SHP77 (cell line): ENCODE measurements at regions not wholly inside any gene's neighbourhood (a gene's known extent, or its start where the extent isn't known, plus 50 kb on each side); places are given as distances from the start of the nearest gene placed in this dataset.

Experiments used
- DNase-seq, 2 experiments: peaks; one replicate each; lab custom pipeline; 2025; lab: John Stamatoyannopoulos, UW

DNA sequence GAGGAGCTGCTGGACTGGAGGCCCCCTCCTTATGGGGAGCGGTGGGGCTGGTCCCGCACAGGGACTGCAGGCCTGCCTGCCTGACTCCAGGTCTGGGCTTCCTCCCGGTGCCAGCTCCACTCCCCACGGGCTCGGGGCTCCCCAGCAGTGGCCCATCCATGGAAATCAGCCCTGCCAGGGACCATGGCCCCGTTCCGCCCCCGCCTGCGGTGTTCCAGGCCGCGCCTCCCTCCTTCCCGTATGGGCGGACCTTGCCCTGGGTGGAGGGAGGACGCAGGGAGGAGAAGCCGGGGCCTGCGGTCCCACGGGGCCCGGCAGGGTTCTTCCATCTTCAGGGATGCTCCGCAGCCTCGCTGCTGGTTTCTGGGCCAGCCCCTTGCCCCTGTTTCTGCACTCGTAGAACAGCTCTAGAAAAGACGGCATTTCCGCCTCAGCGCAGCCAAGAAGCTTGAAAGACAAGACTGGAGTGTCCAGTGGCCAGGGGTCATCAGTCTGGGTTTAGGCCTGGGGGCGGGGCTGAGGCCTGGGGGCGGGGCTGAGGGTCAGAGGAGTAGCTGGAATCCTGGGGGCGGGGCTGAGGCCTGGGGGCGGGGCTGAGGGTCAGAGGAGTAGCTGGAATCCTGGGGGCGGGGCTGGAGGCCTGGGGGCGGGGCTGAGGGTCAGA, 1330.6 kb downstream of the BRD1 start:
- no peak for DNase-seq

DNA sequence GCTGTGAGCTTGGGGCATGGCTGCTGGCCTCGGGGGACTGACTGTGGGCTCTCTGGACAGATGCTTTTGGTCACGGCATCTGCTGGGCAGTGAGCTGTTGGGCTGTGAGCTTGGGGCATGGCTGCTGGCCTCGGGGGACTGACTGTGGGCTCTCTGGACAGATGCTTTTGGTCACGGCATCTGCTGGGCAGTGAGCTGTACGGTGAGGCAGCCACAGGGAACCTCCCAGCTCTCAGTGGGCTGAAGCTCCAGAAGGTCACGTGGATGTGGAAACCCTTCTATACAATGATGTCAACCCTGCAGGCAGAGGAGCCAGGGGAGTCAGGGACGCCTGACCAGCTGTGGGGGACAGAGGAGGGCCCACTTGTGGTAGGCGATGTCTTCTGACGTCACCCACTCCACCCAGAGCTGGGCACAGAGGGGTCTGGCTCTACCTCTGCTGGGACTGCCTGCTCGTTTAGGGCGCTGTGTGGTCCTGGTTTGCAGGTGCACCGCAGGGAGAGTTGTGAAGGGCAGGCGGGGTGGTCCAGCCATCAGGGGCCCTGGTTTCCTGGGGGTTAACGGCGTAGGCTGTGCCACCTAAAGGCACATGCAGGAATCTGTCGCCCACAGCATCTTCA, 1331.3 kb downstream of the BRD1 start:
- no peak for DNase-seq

DNA sequence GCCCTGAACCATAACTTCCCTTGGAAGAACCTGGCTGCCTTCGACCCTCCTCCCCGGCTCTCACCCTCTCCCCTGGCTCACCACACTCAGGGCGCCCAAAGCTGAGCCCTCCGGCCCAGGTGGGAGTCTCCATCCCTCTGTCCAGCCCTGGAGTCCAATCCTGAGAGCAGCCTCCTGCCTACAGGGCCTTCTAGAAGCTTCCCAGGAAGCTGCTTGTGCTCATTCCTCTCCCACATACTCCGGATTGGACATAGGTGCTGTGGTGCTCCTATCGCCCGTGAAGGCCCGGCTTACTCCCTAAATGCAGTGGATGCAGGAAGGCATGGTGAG, 1332.0 kb downstream of the BRD1 start:
- no peak for DNase-seq

DNA sequence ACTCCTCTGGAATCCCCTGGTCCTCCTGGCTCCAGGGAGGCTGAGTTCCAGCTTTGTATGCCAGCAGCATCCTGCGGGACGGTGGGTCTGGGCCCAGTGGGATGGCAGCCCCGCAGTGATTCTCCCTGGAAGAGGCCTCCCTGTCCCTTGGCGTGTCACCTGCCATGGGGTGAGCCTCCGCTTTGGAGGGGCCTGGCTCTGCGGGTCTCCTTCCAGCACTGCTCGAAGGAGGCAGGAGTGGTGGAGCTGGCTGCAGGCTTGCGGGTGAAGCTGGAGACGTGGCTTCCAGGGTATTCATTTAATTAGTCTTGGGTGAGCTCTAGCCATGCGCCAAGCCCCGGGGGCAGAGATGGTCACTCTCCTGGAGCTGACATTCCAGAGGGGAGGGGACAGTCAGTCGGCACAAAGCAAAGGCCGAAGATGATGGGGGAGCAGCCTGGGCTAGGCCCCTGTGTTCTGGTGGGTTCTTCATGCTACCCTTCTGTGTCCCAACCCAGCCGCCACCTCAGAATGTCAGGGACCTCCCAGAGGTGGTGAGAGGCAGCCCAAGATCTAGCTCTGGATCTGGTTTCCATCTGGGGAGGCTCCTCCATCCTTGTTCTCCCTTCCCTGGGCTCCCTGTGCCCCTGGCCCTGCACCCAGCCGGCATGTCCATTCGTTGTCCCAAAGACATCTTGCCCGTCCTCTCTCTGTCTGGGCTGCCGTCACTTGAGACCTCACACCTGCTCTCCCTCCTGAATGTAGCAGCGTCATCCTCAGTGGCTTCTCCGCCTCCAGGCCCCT, 1332.5 kb downstream of the BRD1 start:
- DNase-seq: no peak

DNA sequence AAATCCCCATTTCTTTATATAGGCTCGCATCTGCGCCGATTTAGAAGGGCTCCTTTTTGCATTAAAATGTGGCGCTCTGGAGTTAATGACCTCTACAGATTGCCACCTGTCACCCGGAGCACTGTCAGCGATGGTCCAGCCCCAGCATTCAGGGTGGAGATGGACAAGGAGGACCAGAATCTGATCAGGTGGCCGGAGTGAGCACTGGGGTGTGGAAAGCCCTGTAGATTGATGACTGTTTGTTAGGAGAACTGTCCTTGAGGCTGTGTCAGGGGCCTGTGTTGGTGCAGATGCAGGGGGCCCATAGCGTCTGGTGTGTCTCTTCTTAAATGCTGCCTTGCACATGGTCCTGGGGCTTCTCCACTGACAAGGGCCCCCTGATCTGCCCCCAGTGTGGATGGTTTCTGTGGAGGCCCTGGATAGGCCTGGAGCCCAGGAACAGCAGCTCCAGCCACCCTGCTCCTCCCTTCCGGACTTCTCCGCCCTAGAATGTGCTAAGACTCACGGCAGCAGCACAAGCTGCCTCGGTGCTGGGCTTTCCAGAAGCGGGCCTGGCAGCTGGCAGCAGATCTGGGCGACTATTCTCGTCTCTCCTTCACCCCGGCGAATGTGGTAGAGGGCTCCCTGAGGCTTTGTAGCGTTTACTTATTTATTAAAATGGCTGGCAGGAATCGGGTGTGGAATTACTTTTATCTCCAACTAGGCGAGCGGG, 1333.3 kb downstream of the BRD1 start:
- no peak for DNase-seq

DNA sequence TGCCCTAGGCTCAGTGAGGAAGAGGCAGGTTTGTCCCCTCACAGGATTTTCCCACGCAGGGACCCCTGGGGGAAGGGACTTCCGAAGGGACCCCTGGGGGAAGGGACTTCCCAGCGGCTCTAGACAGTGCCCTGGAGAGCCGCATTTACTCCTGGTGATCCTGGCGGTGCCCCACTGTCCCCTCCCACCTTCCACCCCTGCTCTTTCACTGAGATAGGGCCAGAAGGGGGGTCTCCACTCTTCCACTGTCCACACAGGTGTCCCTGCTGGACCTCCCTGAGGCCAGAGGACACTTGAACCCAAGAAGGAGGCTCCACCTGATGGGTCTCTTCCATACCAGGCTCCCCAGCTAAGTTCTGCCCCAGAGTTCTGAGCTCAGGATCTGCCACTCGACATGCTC, 1333.9 kb downstream of the BRD1 start:
- no peak for DNase-seq

DNA sequence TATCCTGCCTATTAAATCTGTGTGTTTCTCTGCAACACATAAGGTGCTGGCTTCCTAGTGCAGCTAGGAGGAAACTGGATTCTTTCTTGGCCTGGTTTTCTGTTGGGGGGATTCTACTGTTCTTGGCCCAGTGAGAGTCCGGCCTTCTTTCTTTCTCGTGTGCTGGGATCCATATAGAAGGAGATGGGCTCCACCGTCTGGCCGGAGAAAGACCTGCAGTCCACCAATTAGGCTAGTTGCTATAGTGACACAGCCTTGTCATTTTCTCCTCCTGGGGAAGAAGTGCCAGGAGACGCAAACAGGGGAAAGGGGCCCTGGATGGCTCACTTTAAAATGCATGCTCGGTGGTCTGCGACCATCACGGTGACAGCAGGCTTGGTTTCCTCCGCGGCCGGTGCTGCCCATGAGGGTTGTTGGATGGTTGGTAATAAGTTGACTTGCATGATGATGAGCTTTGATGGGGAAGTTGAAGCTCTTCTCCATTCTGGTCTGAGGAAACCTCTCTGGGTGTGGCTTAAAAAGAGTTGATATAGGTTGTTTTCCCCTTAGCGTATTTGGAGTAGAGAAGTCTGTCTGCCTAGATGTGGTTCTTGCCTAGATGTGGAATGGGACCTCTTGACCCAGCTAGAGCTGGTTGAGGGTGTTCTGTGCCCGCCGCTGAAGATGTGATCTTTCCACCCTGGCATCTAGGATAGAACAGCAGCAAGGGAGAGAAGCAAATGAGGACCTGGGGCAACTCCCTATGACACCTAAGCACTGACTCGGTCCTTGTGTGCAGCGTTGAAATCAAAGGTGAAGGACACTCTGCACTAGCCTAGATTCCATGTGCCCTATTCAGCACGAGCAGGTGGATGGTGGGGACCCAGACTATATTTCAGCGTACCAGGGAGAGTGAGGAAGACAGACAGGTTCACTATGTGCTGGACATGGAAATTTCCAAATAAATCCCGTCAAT, 1335.0 kb downstream of the BRD1 start:
- DNase-seq: peak; percentile 69 to 80

DNA sequence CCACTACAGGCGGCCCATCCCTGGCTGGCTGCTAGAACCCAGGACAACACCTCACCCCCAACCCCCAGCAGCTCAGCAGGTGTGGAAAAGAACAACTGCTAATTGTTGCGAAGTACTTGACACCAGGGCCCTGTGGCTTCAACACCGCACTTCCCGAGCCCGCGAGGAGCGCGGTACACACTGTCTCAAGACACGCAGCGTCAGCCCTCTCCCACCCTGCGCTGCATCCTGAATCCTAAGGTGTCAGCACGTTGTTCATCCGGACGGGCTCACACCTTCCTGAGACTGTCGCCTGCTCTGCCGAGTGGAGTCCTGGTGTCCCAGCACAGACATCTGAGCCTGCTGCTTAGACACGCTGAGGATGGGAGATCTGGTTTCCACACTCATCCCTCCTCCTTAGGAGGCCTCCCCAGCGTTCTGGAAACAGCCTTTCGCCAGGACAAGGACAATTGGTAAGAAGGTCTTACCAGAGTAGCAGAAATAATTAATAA, 1336.2 kb downstream of the BRD1 start:
- no peak for DNase-seq

DNA sequence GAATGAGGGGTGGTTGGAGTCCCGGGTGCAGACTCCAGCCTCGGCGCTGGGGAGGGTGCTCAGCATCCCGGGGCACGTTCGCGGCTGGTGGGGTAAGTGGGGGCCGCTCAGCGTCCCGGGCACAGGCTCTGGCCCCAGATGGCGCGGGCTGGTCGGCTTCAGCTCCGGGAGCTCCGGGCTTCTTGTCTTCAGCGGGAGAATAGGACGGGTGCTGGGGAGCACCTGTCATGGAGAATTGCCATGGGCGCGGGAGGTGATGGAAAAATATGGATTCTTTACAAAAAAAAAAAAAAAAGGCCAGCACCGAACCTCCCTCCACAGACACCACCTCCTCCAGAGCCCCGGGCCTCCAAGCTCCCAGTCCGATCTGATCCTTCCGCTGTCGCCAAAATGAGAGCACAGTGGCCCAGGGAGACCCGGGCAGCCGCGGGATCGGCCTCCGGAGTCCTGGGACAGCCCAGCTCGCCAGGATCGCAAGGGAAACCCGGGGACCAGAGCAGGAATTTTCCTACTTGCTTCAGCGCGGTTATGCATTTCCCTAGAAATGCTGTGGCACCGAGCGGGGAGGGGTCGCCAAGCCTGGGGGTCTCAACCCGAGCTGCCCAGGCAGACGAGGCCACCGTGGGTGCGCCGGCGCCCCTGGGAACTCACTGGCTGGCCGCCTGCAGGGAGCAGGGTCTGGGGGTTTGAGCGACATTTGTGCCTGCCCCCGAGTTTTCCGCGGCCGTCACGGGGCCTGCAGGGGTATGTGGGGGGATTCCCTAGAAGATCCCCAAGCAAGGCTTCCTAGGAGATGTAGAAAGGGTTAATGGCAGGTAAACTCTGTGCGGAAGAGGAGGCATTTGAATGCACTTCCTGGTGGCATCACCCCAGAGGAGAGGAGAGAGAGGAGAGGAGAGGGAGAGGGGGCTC, 1336.9 kb downstream of the BRD1 start:
- DNase-seq: no peak

DNA sequence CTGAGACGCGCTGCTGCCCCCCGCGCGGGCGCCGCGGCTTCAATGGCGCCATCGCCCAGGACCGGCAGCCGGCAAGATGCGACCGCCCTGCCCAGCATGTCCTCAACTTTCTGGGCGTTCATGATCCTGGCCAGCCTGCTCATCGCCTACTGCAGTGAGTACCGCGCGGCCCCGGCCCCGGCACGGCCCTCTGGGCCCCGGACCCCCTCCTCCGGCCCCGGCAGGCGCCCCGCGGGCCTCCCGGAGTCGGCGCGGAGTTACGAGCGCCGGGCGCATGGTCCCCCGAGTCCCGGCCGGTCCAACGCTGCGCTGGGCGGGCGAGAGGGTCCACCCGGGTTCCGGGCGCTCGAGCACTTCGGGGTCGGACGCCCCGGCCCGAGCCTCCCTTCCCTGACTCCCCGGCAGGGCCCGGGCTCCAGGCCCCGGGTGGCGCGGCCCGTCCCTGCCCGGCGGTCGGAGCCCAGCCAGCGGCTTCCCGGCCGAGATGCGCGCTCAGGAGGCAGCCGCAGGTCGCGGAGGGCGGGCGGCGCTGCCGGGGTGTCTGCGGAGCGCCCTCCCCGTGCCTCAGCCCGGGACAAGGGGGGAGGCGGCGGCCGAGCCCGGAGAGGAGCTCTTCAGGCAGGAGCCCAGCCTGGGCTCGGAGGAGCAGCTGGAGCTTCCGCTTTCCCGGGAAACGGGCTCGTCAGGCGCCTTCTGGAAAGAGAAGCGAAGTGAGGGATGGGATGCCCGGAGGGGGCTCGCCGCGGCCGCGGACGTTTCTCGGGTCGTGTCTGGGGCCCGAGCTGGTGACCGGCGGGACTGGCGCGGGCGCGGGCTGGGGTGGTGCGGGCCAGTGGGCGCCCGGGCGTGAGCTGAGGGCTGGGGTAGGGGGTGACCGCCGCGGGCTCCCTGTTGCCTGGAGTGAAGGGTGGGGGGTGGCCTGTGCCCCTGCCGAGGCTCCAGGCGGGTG, 1337.8 kb downstream of the BRD1 start:
- no peak for DNase-seq

DNA sequence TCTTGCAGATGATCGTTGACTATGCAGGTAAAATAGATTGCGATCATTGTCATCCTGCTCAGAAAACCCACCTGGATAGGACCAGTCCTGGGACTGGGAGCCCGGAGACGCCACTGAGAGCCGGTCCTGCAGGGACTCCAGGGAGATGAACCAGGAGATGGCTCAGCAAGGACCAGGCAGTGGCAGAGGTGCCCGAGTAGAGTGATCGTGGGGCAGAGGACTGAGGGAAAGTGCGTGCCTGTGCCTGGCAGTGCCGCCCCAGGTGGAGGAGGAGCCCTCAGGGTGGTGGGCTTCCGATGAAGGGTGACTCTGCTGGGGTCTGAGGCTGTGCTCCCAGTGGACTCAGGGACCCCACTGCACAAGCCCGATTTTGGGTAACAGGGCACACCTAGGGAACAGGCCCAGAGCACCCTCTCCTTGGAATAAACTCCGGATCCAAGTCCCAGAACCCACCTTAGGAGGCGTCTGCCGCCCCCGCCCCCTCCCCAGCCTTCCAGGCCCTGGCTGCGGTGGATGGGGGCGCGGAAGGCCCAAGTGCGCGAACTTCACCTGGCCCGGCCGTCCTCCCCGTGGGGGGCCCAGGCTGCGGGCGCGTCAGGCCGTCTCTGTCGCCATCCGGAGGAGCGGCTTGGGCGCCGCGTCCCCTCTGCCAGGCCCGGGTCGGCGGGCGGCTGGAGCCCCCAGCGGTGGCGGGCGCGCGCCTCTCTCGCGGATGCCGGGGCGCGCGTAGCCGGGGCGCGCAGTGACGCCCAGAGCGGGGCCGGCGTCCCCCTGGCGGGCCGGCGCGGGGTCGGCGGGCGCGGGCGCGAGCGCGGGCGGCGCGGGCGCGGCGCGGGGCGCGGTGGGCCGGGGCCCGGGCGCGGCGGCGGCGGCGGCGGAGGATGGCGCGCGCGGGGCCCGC, 1338.8 kb downstream of the BRD1 start:
- no peak for DNase-seq

DNA sequence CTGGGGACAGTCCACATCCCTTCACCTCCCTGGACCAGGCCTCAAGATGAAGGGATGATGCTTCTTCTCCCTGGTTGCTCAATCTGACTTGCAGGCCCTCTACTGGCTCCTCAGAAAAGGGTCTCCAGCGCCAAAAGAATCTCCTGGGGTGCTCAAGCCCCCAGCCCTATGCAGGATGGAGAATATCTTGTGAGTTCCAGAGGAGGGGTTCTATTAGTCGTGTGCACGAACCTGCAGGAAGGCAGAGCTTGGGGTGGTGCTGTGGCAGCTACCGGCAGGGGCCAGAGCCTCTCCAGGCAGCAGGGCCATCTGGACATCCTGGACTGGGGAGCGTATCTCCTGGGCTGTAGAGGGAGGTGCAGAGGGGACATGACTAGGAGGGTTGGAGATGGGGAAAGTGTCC, 1339.5 kb downstream of the BRD1 start:
- DNase-seq: no peak

DNA sequence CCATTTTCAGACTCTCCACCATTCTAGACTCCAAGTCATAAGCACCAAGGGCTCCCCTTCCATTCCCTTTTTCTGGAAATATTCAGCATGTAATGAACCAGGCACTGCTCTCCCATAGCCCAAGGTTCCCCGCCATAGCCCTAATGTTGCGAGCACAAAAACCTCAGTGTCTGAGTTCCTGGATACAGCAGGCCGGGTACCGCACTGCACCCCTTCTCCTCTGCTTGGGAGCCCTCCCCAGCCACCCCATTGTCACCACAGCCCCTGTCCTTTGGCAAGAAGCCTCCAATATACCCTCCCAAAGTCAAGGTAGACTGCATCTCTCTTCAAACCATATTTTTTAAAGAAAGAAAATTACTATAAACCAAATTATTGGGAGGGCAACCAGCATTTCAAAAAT, 1341.1 kb downstream of the BRD1 start:
- no peak for DNase-seq

DNA sequence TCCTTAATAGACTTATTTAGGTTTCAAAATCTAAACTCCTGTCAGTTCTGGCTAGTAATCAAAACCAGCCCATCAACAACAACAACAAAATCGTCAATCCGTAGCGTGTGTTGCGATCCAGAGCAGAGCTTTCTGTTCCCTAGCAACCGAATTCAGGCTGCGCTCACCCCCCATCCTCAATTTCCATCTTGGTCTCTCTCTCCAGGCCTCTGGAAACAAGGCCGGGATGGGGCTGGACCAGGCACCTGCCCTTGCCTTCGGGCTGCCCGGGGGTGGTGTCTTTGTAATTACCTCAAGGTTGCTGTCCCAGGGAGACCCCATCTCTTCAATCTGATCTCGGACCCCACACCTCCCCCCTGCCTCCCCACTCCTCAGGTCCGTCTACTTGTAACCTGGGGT, 1341.5 kb downstream of the BRD1 start:
- DNase-seq: no peak

DNA sequence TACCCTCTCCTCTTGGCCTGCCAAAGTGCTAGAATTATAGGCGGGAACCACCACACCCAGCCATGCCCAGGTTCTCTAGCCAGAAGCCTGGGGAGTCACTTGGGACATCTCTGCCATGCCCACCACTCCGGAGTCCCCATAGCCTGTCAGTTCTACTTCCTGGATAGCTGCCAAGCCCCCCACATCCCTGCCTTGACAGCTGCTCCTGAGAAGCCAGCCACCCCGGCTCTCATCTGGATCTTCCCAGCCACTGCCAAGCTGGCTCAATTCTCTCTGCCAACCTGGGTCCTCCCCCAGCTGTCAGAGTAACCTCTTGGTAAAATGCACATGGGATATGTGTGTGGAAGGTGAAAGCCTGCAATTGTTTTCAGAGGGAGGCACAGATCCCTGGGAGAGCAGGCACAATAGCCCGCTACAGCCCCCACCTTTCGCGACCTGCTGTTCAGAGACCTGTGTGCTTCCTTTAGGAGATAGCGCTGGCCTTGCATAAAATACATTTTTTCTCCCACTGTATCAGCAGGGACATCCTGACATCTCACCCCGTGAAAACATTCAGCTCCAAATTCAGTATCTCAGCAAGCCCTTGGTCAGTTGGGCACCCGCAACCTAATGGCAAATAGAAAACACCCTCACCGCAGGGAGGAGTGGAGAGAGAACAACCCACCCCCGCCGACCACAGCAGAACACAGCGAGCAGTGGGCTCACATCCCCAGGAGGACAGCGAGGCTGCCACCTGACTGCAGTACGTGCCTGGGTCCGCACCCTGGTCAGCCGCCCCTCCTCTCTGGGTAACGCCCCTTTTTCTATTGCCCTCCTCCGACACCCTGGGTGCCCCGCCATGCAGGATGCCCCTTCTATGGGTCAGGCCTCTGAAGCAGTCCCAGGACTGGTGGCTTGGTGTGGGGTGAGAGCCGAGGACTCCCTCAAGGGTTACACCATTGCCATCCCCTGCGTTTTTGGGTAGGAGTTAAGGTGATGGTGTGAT, 1342.2 kb downstream of the BRD1 start:
- no peak for DNase-seq

DNA sequence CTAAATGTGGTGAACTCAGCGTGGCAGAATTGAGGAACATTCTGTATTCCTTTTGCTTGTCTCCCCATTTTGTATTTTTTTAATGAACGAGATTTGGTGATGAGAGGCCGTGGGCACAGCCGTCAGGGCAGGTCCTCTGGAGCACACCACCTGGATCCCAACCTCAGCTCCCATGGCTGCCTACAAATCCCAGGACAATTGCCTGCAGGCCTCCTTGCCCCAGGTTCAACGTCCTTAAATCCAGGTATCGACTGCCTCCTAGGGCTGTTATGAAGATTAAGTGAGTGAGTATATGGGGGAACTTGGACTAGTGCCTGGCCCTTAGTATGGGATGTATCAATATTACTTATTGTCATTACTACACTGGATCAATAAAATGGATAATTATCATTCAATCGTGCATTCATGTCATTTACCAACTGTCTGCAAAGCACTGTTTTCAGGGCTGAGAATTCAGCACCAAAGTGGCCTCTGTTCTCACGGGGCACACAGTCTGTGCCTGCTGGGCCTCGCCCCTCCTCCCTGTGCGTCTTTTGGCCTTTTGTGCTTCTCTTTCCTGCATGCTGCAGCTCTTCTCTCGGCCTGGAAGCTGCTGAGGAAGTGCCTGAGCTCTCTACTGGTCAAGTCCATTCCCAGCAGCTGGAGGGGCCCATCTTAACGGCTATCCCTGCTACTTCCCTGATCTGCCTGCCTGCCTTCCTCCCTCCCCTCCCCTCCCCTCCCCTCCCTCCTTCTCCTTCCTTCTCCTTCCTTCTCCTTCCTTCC, 1343.7 kb downstream of the BRD1 start:
- no peak for DNase-seq
